ENCODE measurements at regions not wholly inside any gene's neighbourhood (a gene's known extent, or its start where the extent isn't known, plus 50 kb on each side); places are given as distances from the start of the nearest gene placed in this dataset.

- TF ChIP-seq CREB5 (CRISPR knock-in tag; IDR thresholded peaks at IDR 0.05; ENCODE audit: low read depth) (no peak), PATZ1 (CRISPR knock-in tag; IDR thresholded peaks at IDR 0.05; ENCODE audit: borderline replicate concordance) (no peak), ZC3H10 (CRISPR knock-in tag; IDR thresholded peaks at IDR 0.05) (no peak), ESRRG (CRISPR knock-in tag; IDR thresholded peaks at IDR 0.05) (no peak)
- no peak for ATAC-seq
Observed at GRCh38 chr3:76346690-76347089, 561.3 kb upstream of the ZNF717 start.

DNA sequence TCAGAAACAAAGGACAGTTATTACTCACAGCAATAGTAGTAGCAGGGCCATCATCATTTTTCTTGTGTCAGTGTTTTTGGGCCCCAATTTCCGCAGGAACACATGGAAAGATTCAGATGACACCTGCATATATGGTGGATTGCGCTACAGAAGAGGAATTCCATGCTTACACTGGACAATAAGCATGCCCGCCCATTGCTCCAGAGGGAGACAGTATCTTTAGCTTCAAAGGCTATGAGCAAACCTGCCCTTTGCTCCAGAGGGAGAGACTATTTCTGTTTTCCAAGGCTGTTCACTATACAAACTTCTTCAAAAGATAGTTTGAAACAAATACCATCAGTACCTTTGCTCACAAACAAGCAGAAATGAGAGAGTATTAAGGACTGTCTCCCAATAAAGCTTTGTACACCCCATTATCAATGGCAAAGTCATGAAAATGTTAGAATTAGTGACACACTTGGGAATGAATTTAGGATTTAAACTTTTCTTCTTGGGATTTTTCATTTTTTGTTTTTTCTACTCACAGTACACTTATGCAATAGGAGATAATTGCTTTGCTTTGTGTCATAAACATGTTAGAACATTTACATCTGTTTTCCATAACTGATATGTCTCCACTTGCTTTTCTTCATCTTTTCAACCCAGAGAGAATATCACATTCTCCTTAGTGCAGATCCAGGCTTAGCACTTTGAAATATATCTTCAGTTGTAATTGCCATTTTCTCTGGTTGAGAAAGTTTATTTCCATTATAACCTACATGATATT, 564.5 kb upstream of the ZNF717 start:
- TF ChIP-seq ZC3H10 (CRISPR knock-in tag; IDR thresholded peaks at IDR 0.05) (no peak), RARB (CRISPR knock-in tag; IDR thresholded peaks at IDR 0.05) (no peak), SNAI2 (CRISPR knock-in tag; IDR thresholded peaks at IDR 0.05) (no peak), ISL1 (CRISPR knock-in tag; IDR thresholded peaks at IDR 0.05) (no peak), ZNF565 (CRISPR knock-in tag; conservative IDR thresholded peaks at IDR 0.05; ENCODE audit: low read depth) (no peak), ZNF8 (CRISPR knock-in tag; IDR thresholded peaks at IDR 0.05) (no peak), ZFP3 (CRISPR knock-in tag; IDR thresholded peaks at IDR 0.05) (no peak), OSR1 (CRISPR knock-in tag; IDR thresholded peaks at IDR 0.05) (no peak), PPARA (CRISPR knock-in tag; IDR thresholded peaks at IDR 0.05; ENCODE audit: borderline replicate concordance) (no peak), ARNTL (CRISPR knock-in tag; IDR thresholded peaks at IDR 0.05; ENCODE audit: borderline replicate concordance, low read depth) (no peak), GLIS3 (CRISPR knock-in tag; IDR thresholded peaks at IDR 0.05) (no peak), PATZ1 (CRISPR knock-in tag; IDR thresholded peaks at IDR 0.05; ENCODE audit: borderline replicate concordance) (no peak), CREB5 (CRISPR knock-in tag; IDR thresholded peaks at IDR 0.05; ENCODE audit: low read depth) (no peak)
- TF ChIP-seq, protein P1, sequence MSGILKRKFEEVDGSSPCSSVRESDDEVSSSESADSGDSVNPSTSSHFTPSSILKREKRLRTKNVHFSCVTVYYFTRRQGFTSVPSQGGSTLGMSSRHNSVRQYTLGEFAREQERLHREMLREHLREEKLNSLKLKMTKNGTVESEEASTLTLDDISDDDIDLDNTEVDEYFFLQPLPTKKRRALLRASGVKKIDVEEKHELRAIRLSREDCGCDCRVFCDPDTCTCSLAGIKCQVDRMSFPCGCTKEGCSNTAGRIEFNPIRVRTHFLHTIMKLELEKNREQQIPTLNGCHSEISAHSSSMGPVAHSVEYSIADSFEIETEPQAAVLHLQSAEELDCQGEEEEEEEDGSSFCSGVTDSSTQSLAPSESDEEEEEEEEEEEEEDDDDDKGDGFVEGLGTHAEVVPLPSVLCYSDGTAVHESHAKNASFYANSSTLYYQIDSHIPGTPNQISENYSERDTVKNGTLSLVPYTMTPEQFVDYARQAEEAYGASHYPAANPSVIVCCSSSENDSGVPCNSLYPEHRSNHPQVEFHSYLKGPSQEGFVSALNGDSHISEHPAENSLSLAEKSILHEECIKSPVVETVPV (CRISPR knock-in tag; IDR thresholded peaks at IDR 0.05): no peak
- TF ChIP-seq, protein P2, sequence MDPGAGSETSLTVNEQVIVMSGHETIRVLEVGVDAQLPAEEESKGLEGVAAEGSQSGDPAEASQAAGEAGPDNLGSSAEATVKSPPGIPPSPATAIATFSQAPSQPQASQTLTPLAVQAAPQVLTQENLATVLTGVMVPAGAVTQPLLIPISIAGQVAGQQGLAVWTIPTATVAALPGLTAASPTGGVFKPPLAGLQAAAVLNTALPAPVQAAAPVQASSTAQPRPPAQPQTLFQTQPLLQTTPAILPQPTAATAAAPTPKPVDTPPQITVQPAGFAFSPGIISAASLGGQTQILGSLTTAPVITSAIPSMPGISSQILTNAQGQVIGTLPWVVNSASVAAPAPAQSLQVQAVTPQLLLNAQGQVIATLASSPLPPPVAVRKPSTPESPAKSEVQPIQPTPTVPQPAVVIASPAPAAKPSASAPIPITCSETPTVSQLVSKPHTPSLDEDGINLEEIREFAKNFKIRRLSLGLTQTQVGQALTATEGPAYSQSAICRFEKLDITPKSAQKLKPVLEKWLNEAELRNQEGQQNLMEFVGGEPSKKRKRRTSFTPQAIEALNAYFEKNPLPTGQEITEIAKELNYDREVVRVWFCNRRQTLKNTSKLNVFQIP (CRISPR knock-in tag; IDR thresholded peaks at IDR 0.05; ENCODE audit: borderline replicate concordance, low read depth): no peak

GRCh38 chr3:76352051-76352450, 566.7 kb upstream of the ZNF717 start:
- TF ChIP-seq TOX (CRISPR knock-in tag; IDR thresholded peaks at IDR 0.05; ENCODE audit: borderline replicate concordance) (no peak), SNAI2 (CRISPR knock-in tag; IDR thresholded peaks at IDR 0.05) (no peak), CREB5 (CRISPR knock-in tag; IDR thresholded peaks at IDR 0.05; ENCODE audit: low read depth) (no peak), ZFP3 (CRISPR knock-in tag; IDR thresholded peaks at IDR 0.05) (no peak)
- ATAC-seq: no peak

More for the DNA sequence above, 564.5 kb upstream of the ZNF717 start:
- no peak for ATAC-seq

Measured in SK-N-SH treated with all-trans-retinoic acid at 6 μM for 48 hours (cell line).